ENCODE measurements at regions not wholly inside any gene's neighbourhood (a gene's known extent, or its start where the extent isn't known, plus 50 kb on each side); places are given as distances from the start of the nearest gene placed in this dataset.

- TF ChIP-seq CTCF (IDR thresholded peaks at IDR 0.05) (no peak), POLR2A (IDR thresholded peaks at IDR 0.05) (no peak)
Measured at GRCh38 chr3:59160133-59160746, 110.4 kb upstream of the CFAP20DC start.
